ENCODE measurements at regions not wholly inside any gene's neighbourhood (a gene's known extent, or its start where the extent isn't known, plus 50 kb on each side); places are given as distances from the start of the nearest gene placed in this dataset.

DNA sequence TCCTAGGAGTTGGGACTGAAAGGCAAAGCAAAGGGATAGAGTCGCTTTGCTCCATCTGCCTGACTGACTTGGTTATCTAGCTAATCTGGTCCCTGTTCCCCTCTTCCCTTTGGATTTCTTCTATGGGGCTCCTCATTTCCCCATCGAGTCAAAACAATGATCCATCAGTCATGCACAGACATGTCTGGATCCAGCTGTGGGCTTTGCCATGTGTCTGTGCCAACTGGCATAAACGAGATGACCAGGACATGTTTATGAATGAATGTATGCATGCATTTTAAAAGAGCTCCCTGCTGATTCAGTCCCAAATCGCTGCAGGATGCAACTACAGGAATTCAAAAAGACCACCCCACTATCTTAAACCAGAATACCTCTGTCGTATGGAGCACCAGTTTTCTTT is 122.0 kb downstream of the ARL4A start:
- H3K9me3 ChIP-seq (ENCODE audit: control insufficient read depth, insufficient read depth, low read length) = no peaks in the 10 kb centered on the region
- no peaks in the 10 kb centered on the region for H3K27me3 ChIP-seq (ENCODE audit: control insufficient read depth, insufficient read depth, low read length)
- H3K36me3 ChIP-seq (ENCODE audit: control insufficient read depth, insufficient read depth, low read length) = no peaks in the 10 kb centered on the region
- H3K9ac ChIP-seq (ENCODE audit: low read depth, low read length) = no peak overlapping the region
- H3K4me1 ChIP-seq (ENCODE audit: control insufficient read depth, insufficient read depth, low read length) = peaks cover 2% of the 10 kb centered on the region
- H3K4me3 ChIP-seq (ENCODE audit: low read depth, low read length) = no peak overlapping the region

DNA sequence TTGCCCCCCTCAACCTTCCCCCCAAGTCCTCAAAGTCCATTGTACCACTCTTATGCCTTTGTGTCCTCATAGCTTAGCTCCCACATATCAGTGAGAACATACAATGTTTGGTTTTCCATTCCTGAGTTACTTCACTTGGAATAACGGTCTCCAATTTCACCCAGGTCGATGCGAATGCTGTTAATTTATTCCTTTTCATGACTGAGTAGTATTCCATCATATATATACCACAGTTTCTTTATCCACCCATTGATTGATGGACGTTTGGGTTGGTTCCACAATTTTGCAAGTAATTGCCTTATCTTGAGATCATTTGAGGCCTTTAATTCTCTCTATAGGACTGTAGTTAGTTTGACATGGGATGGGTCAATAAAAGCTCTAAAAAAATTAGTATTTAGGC is 124.7 kb downstream of the ARL4A start:
- H3K36me3 ChIP-seq (ENCODE audit: control insufficient read depth, insufficient read depth, low read length) = no peaks in the 10 kb centered on the region
- H3K9ac ChIP-seq (ENCODE audit: low read depth, low read length) = no peak overlapping the region
- peaks cover 2% of the 10 kb centered on the region for H3K4me1 ChIP-seq (ENCODE audit: control insufficient read depth, insufficient read depth, low read length)
- no peaks in the 10 kb centered on the region for H3K9me3 ChIP-seq (ENCODE audit: control insufficient read depth, insufficient read depth, low read length)
- no peak overlapping the region for H3K4me3 ChIP-seq (ENCODE audit: low read depth, low read length)
- H3K27me3 ChIP-seq (ENCODE audit: control insufficient read depth, insufficient read depth, low read length) = no peaks in the 10 kb centered on the region

DNA sequence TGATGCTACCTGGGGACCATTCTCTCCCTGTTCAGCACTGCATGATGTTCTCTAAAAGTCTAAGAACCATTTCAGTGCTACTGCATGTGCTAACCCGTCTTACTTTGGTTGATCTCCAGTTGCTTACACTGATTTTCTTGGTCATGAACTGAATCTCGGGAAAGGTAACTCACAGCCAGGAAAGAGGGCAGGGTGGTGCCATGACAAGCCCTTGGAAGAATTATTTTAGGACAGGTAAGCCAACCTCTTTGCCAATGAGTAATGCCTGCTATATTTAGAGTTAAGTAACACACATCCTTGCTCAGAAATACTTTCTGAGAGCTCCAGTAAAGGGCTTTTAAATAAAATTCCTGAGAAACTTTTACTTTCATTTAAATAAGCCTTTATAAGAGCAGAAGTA is 126.7 kb downstream of the ARL4A start:
- Histone ChIP-seq H3K27me3 (ENCODE audit: control insufficient read depth, insufficient read depth, low read length) (no peaks in the 10 kb centered on the region), H3K4me1 (ENCODE audit: control insufficient read depth, insufficient read depth, low read length) (peaks cover 8% of the 10 kb centered on the region), H3K36me3 (ENCODE audit: control insufficient read depth, insufficient read depth, low read length) (no peaks in the 10 kb centered on the region), H3K9me3 (ENCODE audit: control insufficient read depth, insufficient read depth, low read length) (no peaks in the 10 kb centered on the region), H3K9ac (ENCODE audit: low read depth, low read length) (no peak overlapping the region), H3K4me3 (ENCODE audit: low read depth, low read length) (no peak overlapping the region)

DNA sequence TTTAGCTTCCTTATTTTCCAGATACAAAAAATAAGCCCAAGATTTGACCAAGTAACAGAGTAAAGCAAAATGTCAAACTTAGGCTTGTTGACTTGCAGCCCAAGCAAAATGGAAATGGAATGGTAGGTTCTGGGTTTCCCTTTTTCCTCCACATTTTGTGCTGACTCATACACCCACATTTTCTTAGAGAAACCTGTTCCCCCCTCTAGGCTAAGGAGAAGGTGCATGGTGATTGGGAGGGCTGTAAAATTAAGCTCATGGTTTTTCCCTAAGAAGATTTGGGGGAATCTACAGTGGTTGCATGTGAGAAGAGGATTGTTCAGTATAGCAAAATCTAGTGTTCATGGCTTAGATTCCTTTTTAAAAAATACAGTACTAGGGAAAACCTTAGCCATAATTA is 127.4 kb downstream of the ARL4A start:
- H3K27me3 ChIP-seq (ENCODE audit: control insufficient read depth, insufficient read depth, low read length) = no peaks in the 10 kb centered on the region
- no peaks in the 10 kb centered on the region for H3K9me3 ChIP-seq (ENCODE audit: control insufficient read depth, insufficient read depth, low read length)
- H3K4me3 ChIP-seq (ENCODE audit: low read depth, low read length) = no peak overlapping the region
- H3K9ac ChIP-seq (ENCODE audit: low read depth, low read length) = no peak overlapping the region
- H3K36me3 ChIP-seq (ENCODE audit: control insufficient read depth, insufficient read depth, low read length) = no peaks in the 10 kb centered on the region
- peaks cover 13% of the 10 kb centered on the region for H3K4me1 ChIP-seq (ENCODE audit: control insufficient read depth, insufficient read depth, low read length)

DNA sequence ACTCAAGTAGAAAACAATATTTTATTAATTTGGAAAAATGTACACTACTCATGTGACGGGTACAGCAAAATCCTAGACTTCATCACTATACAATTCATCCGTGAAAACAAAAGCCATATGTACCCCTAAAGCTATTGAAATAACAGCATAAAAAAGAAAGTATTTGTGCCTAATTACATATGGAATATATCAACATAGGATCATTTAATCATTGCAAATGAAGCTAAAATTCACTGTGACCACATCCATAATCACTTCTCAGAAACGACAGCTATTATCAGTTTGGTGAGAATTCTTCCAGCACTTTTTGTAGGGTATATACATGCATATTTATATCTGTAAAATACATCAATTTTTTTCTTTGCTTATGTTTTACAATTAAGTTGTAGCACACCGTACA is 128.0 kb downstream of the ARL4A start:
- Histone ChIP-seq H3K9ac (ENCODE audit: low read depth, low read length) (no peak overlapping the region), H3K4me3 (ENCODE audit: low read depth, low read length) (no peak overlapping the region), H3K36me3 (ENCODE audit: control insufficient read depth, insufficient read depth, low read length) (no peaks in the 10 kb centered on the region), H3K27me3 (ENCODE audit: control insufficient read depth, insufficient read depth, low read length) (no peaks in the 10 kb centered on the region), H3K9me3 (ENCODE audit: control insufficient read depth, insufficient read depth, low read length) (no peaks in the 10 kb centered on the region), H3K4me1 (ENCODE audit: control insufficient read depth, insufficient read depth, low read length) (peaks cover 19% of the 10 kb centered on the region)

DNA sequence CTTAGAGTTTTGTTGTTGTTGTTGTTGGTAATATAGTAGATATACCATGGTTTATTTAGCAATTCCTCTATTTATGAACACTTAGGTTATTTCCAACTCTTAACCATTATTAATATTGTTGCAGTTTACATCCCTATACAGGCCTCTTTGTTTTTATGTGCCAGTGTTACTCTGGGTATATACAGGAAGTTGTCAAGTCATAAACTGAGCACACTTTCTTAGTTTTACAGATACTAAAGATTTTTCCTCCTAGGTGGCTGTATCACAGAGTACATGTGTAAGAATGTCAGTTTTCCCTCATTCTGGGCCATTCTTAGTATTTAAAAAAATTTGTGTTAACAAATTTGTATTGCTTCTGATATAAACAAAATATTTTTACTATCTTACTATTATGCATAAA is 128.4 kb downstream of the ARL4A start:
- Histone ChIP-seq H3K36me3 (ENCODE audit: control insufficient read depth, insufficient read depth, low read length) (no peaks in the 10 kb centered on the region), H3K9me3 (ENCODE audit: control insufficient read depth, insufficient read depth, low read length) (no peaks in the 10 kb centered on the region), H3K4me1 (ENCODE audit: control insufficient read depth, insufficient read depth, low read length) (peaks cover 23% of the 10 kb centered on the region)

DNA sequence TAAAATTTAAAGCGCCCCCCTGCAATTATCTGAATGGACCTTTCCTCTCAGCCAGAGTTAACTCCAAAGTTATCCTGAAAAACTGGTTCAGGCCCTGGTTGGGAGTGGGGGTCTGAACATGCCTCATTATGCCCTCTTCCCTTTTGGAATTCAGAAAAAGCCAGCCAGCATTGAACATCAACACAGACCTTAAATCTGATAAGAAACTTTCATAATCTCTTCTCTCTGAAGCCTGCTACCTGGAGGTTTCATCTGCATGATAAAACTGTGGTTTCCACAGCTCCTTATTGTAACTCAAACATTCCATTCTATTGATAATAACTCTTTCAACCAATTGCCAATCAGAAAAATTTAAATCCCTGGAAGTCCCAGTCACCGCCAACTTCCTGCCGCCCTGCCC is 133.3 kb downstream of the ARL4A start:
- H3K9me3 ChIP-seq (ENCODE audit: control insufficient read depth, insufficient read depth, low read length) = no peaks in the 10 kb centered on the region
- H3K27me3 ChIP-seq (ENCODE audit: control insufficient read depth, insufficient read depth, low read length) = no peaks in the 10 kb centered on the region
- H3K4me3 ChIP-seq (ENCODE audit: low read depth, low read length) = no peak overlapping the region
- peaks cover 27% of the 10 kb centered on the region for H3K4me1 ChIP-seq (ENCODE audit: control insufficient read depth, insufficient read depth, low read length)
- H3K9ac ChIP-seq (ENCODE audit: low read depth, low read length) = no peak overlapping the region
- no peaks in the 10 kb centered on the region for H3K36me3 ChIP-seq (ENCODE audit: control insufficient read depth, insufficient read depth, low read length)

More for the DNA sequence above, 128.4 kb downstream of the ARL4A start:
- no peaks in the 10 kb centered on the region for H3K27me3 ChIP-seq (ENCODE audit: control insufficient read depth, insufficient read depth, low read length)
- H3K9ac ChIP-seq (ENCODE audit: low read depth, low read length) = no peak overlapping the region
- H3K4me3 ChIP-seq (ENCODE audit: low read depth, low read length) = no peak overlapping the region

DNA sequence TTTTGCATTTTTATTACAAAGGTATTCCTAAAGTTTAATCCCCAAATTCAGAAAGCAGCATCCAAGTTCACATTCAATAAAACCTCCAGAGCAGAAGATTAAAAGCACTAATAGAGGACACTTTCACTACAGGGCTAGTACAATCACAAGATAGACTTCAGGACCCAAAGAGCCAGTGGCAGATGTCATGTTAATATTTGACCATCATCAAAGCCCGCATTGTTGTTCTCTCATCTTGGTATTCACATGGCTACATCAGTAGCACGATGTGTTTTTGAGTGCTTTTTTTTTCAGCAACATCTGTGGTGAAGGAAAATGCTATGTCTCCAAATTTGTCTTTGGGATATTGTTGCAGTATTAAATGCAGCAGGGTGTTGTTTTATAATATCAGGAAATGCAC is 134.3 kb downstream of the ARL4A start:
- no peaks in the 10 kb centered on the region for H3K36me3 ChIP-seq (ENCODE audit: control insufficient read depth, insufficient read depth, low read length)
- no peaks in the 10 kb centered on the region for H3K27me3 ChIP-seq (ENCODE audit: control insufficient read depth, insufficient read depth, low read length)
- H3K4me1 ChIP-seq (ENCODE audit: control insufficient read depth, insufficient read depth, low read length) = peaks cover 27% of the 10 kb centered on the region

DNA sequence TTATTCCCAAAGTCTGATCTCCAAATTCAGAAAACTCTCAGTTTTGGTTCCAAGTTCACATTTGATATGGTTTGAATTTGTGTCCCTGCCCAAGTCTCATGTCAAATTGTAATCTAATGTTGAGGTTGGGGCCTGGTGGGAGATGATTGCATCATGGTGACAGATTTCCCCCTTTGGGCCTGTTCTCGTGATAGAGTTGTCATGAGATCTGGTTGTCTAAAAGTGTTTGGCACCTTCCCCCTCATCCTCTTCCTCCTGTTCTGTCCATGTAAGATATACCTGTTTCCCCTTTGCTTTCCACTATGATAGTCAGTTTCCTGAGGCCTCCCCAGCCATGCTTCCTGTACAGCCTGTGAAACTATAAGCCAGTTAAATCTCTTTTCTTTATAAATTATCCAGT is 138.6 kb downstream of the ARL4A start:
- no peaks in the 10 kb centered on the region for H3K27me3 ChIP-seq (ENCODE audit: control insufficient read depth, insufficient read depth, low read length)
- H3K4me3 ChIP-seq (ENCODE audit: low read depth, low read length) = no peak overlapping the region
- no peaks in the 10 kb centered on the region for H3K9me3 ChIP-seq (ENCODE audit: control insufficient read depth, insufficient read depth, low read length)

More for the DNA sequence above, 134.3 kb downstream of the ARL4A start:
- Histone ChIP-seq H3K9ac (ENCODE audit: low read depth, low read length) (no peak overlapping the region), H3K9me3 (ENCODE audit: control insufficient read depth, insufficient read depth, low read length) (no peaks in the 10 kb centered on the region), H3K4me3 (ENCODE audit: low read depth, low read length) (no peak overlapping the region)

DNA sequence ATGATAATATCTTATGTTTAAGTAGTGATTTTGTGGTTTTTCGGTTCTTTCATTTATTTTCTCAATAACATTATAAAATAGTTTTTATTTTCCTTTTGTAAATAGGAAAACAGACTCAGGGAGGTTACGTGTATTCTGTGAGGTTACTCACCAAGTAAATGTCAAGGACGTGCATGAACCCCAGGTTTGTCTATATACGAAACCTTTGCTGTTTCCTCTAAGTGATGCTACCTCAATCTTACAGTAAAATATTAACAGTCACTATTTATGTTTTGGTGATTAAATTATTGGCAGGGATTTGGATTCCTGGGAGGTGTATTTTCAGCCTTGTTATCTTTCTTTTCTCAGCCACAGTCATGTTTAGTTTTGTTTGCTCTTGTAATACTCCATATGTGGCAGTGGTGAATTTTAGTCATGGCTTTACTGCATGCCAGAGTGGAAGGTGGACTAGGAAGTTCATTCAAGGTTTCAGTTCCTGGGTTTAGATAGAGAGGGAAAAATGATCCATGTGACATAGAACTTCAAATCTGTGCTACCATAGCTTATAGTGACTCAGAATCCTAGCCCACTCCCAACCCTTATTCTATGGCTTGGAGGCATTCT is 139.9 kb downstream of the ARL4A start:
- no peak overlapping the region for H3K9ac ChIP-seq (ENCODE audit: low read depth, low read length)
- no peaks in the 10 kb centered on the region for H3K9me3 ChIP-seq (ENCODE audit: control insufficient read depth, insufficient read depth, low read length)
- no peaks in the 10 kb centered on the region for H3K27me3 ChIP-seq (ENCODE audit: control insufficient read depth, insufficient read depth, low read length)
- no peaks in the 10 kb centered on the region for H3K36me3 ChIP-seq (ENCODE audit: control insufficient read depth, insufficient read depth, low read length)
- H3K4me3 ChIP-seq (ENCODE audit: low read depth, low read length) = no peak overlapping the region
- H3K4me1 ChIP-seq (ENCODE audit: control insufficient read depth, insufficient read depth, low read length) = no peaks in the 10 kb centered on the region

More for the DNA sequence above, 138.6 kb downstream of the ARL4A start:
- peaks cover 4% of the 10 kb centered on the region for H3K4me1 ChIP-seq (ENCODE audit: control insufficient read depth, insufficient read depth, low read length)
- H3K9ac ChIP-seq (ENCODE audit: low read depth, low read length) = no peak overlapping the region
- no peaks in the 10 kb centered on the region for H3K36me3 ChIP-seq (ENCODE audit: control insufficient read depth, insufficient read depth, low read length)

DNA sequence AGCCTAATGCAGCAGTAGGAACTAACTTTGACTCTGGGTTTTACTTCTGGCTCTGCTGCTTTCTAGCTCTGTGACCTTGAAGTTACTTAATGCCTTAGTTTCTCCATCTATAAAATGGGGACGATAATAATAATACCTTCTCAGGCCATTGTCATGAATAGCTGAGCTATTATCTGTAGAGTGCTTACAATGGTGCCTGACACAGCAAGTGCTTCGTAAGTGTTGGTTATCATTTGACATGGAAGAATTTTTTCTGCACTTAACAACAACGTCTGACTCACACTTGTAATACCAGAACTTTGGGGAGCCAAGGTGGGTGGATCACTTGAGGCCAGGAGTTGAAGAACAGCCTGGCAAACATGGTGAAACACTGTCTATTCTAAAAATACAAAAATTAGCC is 140.5 kb downstream of the ARL4A start:
- H3K27me3 ChIP-seq (ENCODE audit: control insufficient read depth, insufficient read depth, low read length) = no peaks in the 10 kb centered on the region
- no peak overlapping the region for H3K9ac ChIP-seq (ENCODE audit: low read depth, low read length)
- no peaks in the 10 kb centered on the region for H3K9me3 ChIP-seq (ENCODE audit: control insufficient read depth, insufficient read depth, low read length)
- H3K4me3 ChIP-seq (ENCODE audit: low read depth, low read length) = no peak overlapping the region
- H3K4me1 ChIP-seq (ENCODE audit: control insufficient read depth, insufficient read depth, low read length) = no peaks in the 10 kb centered on the region
- no peaks in the 10 kb centered on the region for H3K36me3 ChIP-seq (ENCODE audit: control insufficient read depth, insufficient read depth, low read length)

DNA sequence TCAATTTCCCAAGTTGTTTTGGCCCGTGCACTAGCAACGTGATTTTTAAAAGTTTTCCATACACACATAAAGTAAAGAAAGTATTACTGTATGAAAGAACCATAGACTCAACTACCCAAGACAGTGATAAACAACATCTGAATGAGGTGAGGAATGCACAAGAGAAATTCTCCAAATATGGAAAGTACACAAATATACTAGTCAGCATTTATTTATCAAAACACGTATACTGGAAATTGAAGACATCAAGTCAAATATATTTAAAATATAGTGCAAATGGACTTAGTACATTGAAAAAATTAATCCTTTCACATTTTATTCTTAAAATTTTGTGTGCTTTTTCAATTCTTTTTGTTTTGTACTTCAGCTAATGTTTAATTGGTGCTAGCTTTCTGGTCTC is 143.6 kb downstream of the ARL4A start:
- Histone ChIP-seq H3K9me3 (ENCODE audit: control insufficient read depth, insufficient read depth, low read length) (peaks cover 10% of the 10 kb centered on the region), H3K4me1 (ENCODE audit: control insufficient read depth, insufficient read depth, low read length) (no peaks in the 10 kb centered on the region), H3K27me3 (ENCODE audit: control insufficient read depth, insufficient read depth, low read length) (no peaks in the 10 kb centered on the region), H3K9ac (ENCODE audit: low read depth, low read length) (no peak overlapping the region), H3K4me3 (ENCODE audit: low read depth, low read length) (no peak overlapping the region), H3K36me3 (ENCODE audit: control insufficient read depth, insufficient read depth, low read length) (no peaks in the 10 kb centered on the region)

Data from iPS-15b (cell line).